ENCODE measurements at regions not wholly inside any gene's neighbourhood (a gene's known extent, or its start where the extent isn't known, plus 50 kb on each side); places are given as distances from the start of the nearest gene placed in this dataset.

DNA sequence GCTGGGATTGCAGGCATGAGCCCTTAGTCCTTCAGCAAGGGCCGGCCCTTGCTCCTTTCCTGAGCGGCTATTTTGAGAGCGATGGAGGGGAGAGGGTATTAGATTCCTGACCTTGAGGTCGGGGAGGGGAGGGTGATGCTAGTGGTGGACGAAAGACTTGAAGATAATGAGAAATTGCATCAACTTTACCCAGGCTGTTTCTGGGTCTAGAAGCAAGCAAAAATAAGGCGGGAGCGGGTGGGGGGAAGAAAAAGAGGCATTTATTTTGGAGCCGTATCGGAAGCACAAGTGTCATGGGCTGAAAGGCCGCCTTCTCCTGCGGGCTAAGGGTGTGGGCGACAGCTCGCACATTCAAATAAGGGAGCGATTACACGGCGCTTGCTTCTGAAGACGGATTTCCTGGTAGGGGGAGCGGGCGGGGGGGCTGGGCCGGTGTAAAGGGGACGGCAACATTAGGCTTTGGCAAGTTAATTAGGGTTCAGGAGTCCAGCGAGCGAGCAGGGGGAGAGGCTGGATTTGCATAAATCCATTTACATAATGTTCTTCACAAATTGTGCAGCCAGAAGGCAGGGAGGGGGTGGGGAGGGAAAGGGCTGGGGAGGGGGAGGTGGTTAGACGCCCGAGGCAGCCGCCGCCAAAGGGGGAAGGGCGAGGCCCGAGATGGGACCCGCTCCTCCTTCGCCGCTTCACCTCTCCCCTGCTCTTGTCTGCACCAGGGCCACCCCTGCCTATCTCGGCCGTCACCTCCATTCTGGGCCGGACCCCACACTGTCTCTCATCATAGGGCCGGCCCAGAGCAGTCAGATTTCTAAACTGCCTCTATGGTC is 245.9 kb downstream of the MIAT start:
- no peaks in the 10 kb centered on the region for H3K36me3 ChIP-seq
- TF ChIP-seq, protein P1, sequence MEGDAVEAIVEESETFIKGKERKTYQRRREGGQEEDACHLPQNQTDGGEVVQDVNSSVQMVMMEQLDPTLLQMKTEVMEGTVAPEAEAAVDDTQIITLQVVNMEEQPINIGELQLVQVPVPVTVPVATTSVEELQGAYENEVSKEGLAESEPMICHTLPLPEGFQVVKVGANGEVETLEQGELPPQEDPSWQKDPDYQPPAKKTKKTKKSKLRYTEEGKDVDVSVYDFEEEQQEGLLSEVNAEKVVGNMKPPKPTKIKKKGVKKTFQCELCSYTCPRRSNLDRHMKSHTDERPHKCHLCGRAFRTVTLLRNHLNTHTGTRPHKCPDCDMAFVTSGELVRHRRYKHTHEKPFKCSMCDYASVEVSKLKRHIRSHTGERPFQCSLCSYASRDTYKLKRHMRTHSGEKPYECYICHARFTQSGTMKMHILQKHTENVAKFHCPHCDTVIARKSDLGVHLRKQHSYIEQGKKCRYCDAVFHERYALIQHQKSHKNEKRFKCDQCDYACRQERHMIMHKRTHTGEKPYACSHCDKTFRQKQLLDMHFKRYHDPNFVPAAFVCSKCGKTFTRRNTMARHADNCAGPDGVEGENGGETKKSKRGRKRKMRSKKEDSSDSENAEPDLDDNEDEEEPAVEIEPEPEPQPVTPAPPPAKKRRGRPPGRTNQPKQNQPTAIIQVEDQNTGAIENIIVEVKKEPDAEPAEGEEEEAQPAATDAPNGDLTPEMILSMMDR (IDR thresholded peaks at IDR 0.05): no peak
- no peaks in the 10 kb centered on the region for H3K9me3 ChIP-seq
- peak overlapping the region; percentile 7 to 23 for H3K4me3 ChIP-seq
- no peak overlapping the region for H3K27ac ChIP-seq
- no peak for DNase-seq (ENCODE audit: low spot score)
- H3K4me1 ChIP-seq: peaks cover 0 to 12% of the 10 kb centered on the region in 2 donors
- H3K27me3 ChIP-seq: no peaks in the 10 kb centered on the region

DNA sequence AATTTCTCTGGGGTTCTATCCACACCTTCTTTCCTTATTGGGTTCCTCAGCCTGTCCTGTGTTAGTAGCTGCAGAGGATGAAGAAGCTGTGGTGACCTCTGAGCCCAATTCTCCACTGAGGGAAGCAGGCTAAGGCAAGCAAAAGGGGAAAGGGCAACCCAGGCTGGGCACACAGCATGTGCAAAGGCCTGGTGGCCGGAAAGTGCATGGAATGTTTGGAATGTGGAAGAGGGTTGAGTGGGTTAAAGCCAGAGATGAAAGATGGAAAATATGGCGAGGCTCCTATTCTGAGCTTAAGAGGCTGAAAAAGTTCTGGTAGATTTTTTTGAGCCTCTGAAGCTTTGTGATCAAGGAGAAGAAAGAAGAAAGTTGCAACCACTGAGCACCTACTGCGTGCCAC is 247.1 kb downstream of the MIAT start:
- DNase-seq (ENCODE audit: low spot score): no peak
- Histone ChIP-seq H3K4me1 (peaks cover 0 to 12% of the 10 kb centered on the region in 2 donors), H3K27me3 (no peaks in the 10 kb centered on the region), H3K4me3 (no peak overlapping the region), H3K36me3 (no peaks in the 10 kb centered on the region), H3K9me3 (no peaks in the 10 kb centered on the region), H3K27ac (no peak overlapping the region)
- TF ChIP-seq, protein P1 (IDR thresholded peaks at IDR 0.05): no peak

DNA sequence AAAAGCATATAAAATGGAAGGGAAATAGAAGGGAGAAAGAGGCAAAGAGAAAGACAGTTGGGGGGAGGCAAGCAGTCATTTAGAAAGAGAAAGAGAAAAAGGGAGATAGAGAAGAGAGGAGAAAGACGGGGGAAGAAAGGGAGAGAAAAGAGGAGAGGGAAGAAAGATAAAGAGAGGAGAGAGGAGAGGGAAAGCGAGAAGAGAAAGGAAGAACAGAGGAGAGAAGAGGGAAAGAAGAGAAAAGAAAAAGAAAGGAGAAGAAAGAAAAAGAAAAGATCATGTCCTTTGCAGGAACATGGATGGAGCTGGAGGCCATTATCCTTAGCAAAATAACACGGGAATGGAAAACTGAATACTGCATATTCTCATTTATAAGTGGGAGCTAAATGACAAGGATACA is 247.7 kb downstream of the MIAT start:
- TF ChIP-seq, protein P1 (IDR thresholded peaks at IDR 0.05): no peak
- Histone ChIP-seq H3K36me3 (no peaks in the 10 kb centered on the region), H3K9me3 (no peaks in the 10 kb centered on the region), H3K27me3 (no peaks in the 10 kb centered on the region), H3K27ac (no peak overlapping the region), H3K4me3 (no peak overlapping the region), H3K4me1 (peaks cover 0 to 12% of the 10 kb centered on the region in 2 donors)
- no peak for DNase-seq (ENCODE audit: low spot score)

DNA sequence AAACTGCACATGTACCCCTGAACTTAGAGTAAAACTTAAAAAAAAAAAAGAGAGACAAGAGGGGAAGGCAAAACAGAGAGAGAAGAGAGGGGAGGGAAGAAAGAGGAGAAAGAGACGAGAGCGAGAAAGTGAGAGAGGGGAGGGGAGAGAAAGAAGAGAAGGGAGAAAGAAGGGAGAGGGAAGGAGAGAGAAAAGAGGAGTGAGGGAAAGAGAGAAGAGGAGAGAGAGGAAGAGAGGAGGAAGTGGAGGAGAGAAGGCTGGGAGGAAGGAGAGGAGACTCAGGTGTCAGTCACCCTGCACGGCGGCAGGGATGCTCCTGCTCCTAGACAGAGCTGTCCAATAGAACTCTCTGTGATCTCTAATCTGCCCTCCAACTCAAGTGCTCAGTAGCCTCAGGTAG is 248.3 kb downstream of the MIAT start:
- H3K4me1 ChIP-seq: peaks cover 0 to 12% of the 10 kb centered on the region in 2 donors
- no peaks in the 10 kb centered on the region for H3K27me3 ChIP-seq
- no peak overlapping the region for H3K27ac ChIP-seq
- H3K9me3 ChIP-seq: no peaks in the 10 kb centered on the region
- TF ChIP-seq, protein P1 (IDR thresholded peaks at IDR 0.05): no peak
- DNase-seq (ENCODE audit: low spot score): no peak
- no peak overlapping the region for H3K4me3 ChIP-seq
- no peaks in the 10 kb centered on the region for H3K36me3 ChIP-seq

DNA sequence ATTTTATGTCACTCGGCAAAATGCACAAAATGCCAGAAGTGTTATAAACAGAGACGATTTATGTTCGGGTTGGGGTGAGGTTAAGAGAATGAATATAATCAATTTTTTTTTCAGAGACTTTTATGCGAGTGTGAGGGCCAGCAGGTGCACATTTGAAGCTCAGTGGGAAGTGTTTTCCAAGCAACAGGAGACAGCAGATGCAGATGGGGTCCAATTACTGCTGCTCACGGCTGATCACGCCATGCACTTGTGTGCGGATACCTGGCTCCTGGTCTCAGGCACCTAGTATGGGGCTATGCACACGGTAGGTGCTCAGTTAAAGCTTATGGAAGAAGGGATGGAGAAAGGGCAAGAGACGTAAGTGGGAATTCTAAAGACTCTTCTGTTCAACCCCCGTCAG is 249.1 kb downstream of the MIAT start:
- Histone ChIP-seq H3K27me3 (no peaks in the 10 kb centered on the region), H3K4me1 (peaks cover 0 to 12% of the 10 kb centered on the region in 2 donors), H3K27ac (no peak overlapping the region), H3K36me3 (no peaks in the 10 kb centered on the region), H3K9me3 (no peaks in the 10 kb centered on the region), H3K4me3 (no peak overlapping the region)
- no peak for DNase-seq (ENCODE audit: low spot score)
- TF ChIP-seq, protein P1 (IDR thresholded peaks at IDR 0.05): no peak

DNA sequence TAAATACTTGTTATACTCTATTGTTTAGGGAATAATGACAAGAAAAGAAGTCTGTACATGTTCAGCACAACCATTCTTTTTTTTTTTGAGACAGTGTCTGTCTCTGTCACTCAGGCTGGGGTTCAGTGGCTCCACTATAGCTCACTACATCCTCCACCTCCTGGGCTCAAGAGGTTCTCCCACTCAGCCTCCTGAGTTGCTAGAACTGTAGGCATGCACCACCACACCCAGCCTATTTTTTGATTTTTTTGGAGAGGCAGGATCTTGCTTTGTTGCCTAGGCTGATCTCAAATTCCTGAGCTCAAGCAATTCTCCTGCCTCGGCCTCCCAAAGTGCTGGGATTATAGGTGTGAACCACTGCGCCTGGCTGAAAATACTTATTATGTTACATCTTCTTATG is 250.0 kb downstream of the MIAT start:
- Histone ChIP-seq H3K9me3 (no peaks in the 10 kb centered on the region), H3K36me3 (no peaks in the 10 kb centered on the region), H3K27ac (no peak overlapping the region), H3K4me1 (peaks cover 0 to 12% of the 10 kb centered on the region in 2 donors), H3K4me3 (no peak overlapping the region), H3K27me3 (no peaks in the 10 kb centered on the region)
- no peak for DNase-seq (ENCODE audit: low spot score)
- TF ChIP-seq, protein P1 (IDR thresholded peaks at IDR 0.05): no peak

Data from right atrium auricular region (tissue), 2 donors.